NCI-H345 treated with DMSO at 0.1 percent for 48 hours (cell line): ENCODE measurements at regions not wholly inside any gene's neighbourhood (a gene's known extent, or its start where the extent isn't known, plus 50 kb on each side); places are given as distances from the start of the nearest gene placed in this dataset.
A peak's percentile ranks its signal among the peaks of the same experiment; 100 is the strongest.
"Not testable (repeated sequence)": the region's sequence is repeated elsewhere in the genome, so short reads cannot be mapped to it uniquely, and the experiment has no call there.

Experiments used
- DNase-seq: peaks from one replicate; lab custom pipeline; 2025; ENCODE audit not compliant: unreplicated experiment; lab: John Stamatoyannopoulos, UW

GRCh38 chr18:44286049-44286448 is 394.6 kb upstream of the SETBP1 start:
- no peak for DNase-seq

- DNase-seq = no peak
These were observed 390.2 kb upstream of the SETBP1 start for GRCh38 chr18:44290366-44290977.

- DNase-seq = no peak
These were observed 382.1 kb upstream of the SETBP1 start for GRCh38 chr18:44298566-44298965.

GRCh38 chr18:44309185-44309584 is 371.5 kb upstream of the SETBP1 start:
- no peak for DNase-seq

GRCh38 chr18:44320619-44321460 is 359.8 kb upstream of the SETBP1 start:
- DNase-seq = no peak

- DNase-seq = no peak
These were observed 358.7 kb upstream of the SETBP1 start for GRCh38 chr18:44321868-44322590.

GRCh38 chr18:44323125-44323524 is 357.6 kb upstream of the SETBP1 start:
- DNase-seq = no peak

GRCh38 chr18:44324361-44324760 is 356.3 kb upstream of the SETBP1 start:
- no peak for DNase-seq

GRCh38 chr18:44325903-44326635 is 354.6 kb upstream of the SETBP1 start:
- DNase-seq = peak; percentile 12

- no peak for DNase-seq
These were observed 348.8 kb upstream of the SETBP1 start for GRCh38 chr18:44331656-44332570.

GRCh38 chr18:44341759-44342158 is 338.9 kb upstream of the SETBP1 start:
- no peak for DNase-seq

- no peak for DNase-seq
These were observed 338.5 kb upstream of the SETBP1 start for GRCh38 chr18:44342162-44342561.

GRCh38 chr18:44342946-44343345 is 337.7 kb upstream of the SETBP1 start:
- no peak for DNase-seq

- DNase-seq = no peak
These were observed 337.1 kb upstream of the SETBP1 start for GRCh38 chr18:44343570-44343969.

- no peak for DNase-seq
These were observed 324.0 kb upstream of the SETBP1 start for GRCh38 chr18:44356566-44357157.

GRCh38 chr18:44358402-44358801 is 322.3 kb upstream of the SETBP1 start:
- DNase-seq = no peak

GRCh38 chr18:44359741-44360140 is 320.9 kb upstream of the SETBP1 start:
- not testable (repeated sequence) for DNase-seq

GRCh38 chr18:44362213-44362612 is 318.5 kb upstream of the SETBP1 start:
- not testable (repeated sequence) for DNase-seq

GRCh38 chr18:44370861-44371260 is 309.8 kb upstream of the SETBP1 start:
- DNase-seq = no peak

- DNase-seq = no peak
These were observed 305.7 kb upstream of the SETBP1 start for GRCh38 chr18:44374966-44375365.
